Epithelial cell of esophagus (primary cell): ENCODE measurements at regions not wholly inside any gene's neighbourhood (a gene's known extent, or its start where the extent isn't known, plus 50 kb on each side); places are given as distances from the start of the nearest gene placed in this dataset.

ENCODE experiments used
- DNase-seq: peaks from one replicate; pipeline ENCODE4 v3.0.0; 2010; ENCODE audit warnings: low read depth
- H3K4me3 ChIP-seq: 2 replicates; pipeline ENCODE4 v1.5.1; 2011; ENCODE audit warnings: mild to moderate bottlenecking, low read length, control low read depth
- TF ChIP-seq, protein P1 (sequence below): IDR thresholded peaks from 2 replicates; pipeline ENCODE4 v1.5.1; 2011; ENCODE audit warnings: low read depth, mild to moderate bottlenecking, low read length, control low read depth, inconsistent platforms; ENCODE audit not compliant: insufficient read depth; ENCODE audit errors: missing control alignments

DNA sequence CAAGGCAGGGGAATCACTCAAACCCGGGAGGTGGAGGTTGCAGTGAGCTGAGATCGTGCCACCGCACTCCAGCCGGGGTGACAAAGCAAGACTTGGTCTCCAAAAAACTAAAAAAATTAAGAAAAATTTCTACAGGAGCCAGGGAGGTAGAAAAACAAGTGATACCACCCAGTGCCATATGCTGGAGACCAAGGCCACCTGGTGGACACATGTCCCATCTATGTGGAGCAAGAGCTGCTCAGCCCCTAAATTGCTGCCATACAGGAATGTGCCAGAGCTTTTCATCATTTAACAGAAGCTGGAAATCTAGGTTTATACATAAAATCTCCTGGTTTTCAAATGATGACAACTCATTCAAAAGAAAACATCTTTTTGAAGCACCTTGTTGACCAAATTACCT lies 61.4 kb upstream of the ELK3 start:
- TF ChIP-seq, protein P1, sequence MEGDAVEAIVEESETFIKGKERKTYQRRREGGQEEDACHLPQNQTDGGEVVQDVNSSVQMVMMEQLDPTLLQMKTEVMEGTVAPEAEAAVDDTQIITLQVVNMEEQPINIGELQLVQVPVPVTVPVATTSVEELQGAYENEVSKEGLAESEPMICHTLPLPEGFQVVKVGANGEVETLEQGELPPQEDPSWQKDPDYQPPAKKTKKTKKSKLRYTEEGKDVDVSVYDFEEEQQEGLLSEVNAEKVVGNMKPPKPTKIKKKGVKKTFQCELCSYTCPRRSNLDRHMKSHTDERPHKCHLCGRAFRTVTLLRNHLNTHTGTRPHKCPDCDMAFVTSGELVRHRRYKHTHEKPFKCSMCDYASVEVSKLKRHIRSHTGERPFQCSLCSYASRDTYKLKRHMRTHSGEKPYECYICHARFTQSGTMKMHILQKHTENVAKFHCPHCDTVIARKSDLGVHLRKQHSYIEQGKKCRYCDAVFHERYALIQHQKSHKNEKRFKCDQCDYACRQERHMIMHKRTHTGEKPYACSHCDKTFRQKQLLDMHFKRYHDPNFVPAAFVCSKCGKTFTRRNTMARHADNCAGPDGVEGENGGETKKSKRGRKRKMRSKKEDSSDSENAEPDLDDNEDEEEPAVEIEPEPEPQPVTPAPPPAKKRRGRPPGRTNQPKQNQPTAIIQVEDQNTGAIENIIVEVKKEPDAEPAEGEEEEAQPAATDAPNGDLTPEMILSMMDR = peak; percentile 14
- no peak overlapping the region for H3K4me3 ChIP-seq
- DNase-seq = no peak

DNA sequence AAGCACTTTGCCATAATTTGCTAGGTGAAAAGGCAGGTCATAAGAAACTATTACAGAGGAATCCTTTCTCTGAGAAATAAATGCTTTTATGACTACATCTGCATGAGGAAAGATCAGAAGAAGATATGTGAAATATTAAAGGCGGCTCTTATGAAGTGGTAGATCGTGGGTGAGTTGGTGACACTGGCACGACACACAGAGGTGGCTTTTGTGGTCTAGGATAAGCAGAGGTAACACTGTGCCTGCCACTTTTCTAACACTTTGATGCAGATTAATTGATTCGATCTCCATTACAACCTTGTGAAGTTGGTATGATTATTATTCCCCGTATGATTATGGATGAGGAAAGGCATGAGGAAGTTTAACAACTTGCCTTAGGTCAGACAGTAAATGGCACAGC lies 60.0 kb upstream of the ELK3 start:
- TF ChIP-seq, protein P1 = no peak
- no peak for DNase-seq

DNA sequence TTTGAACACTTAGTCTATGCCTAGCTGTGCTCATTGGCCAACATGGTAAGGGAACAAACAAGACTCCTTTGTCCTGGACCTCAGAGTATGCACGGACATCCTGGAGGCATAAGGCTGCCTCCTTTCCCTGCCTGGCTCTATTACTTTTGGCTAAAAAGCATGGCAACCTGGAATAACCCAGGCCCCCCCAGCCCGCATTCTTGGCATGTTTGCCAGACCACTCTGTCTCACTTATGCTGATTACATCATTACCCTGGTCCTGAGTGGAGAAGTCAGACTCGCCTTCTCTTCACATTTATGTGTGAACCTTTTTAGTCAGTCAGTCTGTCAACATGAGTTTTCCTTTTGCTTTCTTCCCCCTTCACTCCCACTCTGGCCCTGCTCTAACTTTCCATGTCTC lies 58.0 kb upstream of the ELK3 start:
- DNase-seq = no peak
- TF ChIP-seq, protein P1 = no peak
- H3K4me3 ChIP-seq = no peak overlapping the region

More for the DNA sequence above, 60.0 kb upstream of the ELK3 start:
- H3K4me3 ChIP-seq = no peak overlapping the region

DNA sequence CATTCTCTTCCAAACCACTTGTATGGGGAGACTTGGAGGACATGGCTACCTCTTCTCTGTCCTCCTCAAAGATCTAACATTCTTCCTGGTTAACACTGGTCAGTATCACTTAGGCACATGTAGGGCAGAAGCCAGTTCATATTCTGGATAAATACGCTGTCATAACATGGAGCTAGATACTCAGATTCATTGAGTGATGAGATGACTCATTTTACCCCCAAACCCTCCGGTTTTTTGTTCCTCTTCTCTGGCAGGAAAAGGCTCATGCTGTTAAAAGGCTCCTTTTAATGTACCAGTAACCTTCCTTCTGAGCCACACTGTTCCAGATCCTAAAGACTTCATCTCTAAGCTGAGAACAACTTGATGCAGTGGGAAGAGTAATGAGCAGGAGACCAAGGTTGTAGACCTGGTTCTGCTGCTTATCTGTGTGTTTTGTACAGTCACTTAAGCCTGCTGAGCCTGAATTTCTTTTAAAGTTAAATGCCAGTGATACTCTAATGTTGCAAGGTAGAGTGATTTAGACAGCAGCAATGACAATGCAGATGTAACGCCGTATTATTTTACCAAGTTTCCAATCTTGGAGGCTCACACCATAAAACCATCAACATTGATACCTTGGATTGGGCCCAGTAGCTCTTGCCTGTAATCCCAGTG lies 57.3 kb upstream of the ELK3 start:
- no peak overlapping the region for H3K4me3 ChIP-seq
- peak; percentile 68 for DNase-seq
- TF ChIP-seq, protein P1 = no peak

DNA sequence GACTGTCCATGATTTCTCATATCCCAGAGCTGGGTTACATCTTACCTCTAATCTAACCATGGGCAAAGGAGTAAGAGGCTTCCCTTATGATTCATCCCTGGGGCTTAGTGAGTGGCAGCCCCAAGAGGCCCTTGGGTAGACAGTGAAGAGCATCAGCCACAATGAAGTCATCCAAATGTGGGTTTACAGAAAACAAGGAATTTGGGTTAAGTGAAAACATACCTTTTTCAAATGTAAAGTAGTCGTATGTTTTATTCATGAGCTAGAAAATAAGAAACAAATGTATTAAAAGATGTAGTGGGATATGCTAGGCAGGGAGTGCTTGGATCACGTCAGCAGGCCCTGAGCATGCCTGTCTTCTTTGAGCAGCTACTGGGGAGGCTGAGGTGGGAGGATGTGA lies 54.0 kb upstream of the ELK3 start:
- no peak overlapping the region for H3K4me3 ChIP-seq
- peak; percentile 59 for DNase-seq
- TF ChIP-seq, protein P1 = no peak

DNA sequence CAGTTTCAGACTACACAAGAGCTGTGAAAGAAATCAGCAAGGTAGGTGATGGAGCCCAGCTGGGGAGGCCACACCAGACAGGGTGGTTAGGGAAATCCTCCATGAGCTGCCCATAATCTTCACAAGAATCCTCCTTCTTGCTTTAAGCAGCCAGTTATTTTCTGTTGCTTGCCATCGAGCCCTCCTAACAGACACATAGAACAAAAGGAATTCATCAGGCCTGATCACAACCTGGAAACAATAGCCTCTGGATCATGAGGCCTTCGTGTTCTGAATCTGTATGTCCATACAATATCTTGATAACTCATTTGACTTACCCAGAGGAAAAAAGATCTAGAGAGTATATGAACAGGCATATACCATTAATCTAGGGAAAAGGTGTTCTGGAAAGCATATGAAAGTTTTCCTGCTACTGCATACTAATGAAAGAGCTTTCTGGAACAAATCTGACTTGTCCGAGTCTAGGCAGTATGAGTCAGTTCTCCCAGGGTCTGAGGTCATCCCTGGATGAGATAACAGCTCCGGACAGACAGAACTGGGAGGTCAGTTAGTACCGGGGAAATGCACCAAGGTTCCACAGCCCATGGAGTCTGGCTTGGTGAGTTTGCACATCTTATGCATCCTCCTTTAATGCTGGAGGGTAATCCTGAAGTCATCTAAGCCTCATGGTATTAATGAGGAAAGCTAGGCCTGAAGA lies 52.8 kb upstream of the ELK3 start:
- no peak for DNase-seq
- TF ChIP-seq, protein P1 = no peak

More for the DNA sequence above, 52.8 kb upstream of the ELK3 start:
- no peak overlapping the region for H3K4me3 ChIP-seq
